Mesenteric fat pad (tissue), 1 donor: ENCODE measurements at regions not wholly inside any gene's neighbourhood (a gene's known extent, or its start where the extent isn't known, plus 50 kb on each side); places are given as distances from the start of the nearest gene placed in this dataset.

Source experiments
- DNase-seq: peaks from one replicate; pipeline ENCODE4 v3.0.0-alpha.2; 2020; ENCODE audit warnings: low spot score
- donor health status: DM: yes; HTN: yes; CAD: no.

- DNase-seq = no peak
These were observed 327.0 kb downstream of the BCL11B start for GRCh38 chr14:98944989-98945388.

- DNase-seq = no peak
These were observed 326.1 kb downstream of the BCL11B start for GRCh38 chr14:98945611-98946570.

DNA sequence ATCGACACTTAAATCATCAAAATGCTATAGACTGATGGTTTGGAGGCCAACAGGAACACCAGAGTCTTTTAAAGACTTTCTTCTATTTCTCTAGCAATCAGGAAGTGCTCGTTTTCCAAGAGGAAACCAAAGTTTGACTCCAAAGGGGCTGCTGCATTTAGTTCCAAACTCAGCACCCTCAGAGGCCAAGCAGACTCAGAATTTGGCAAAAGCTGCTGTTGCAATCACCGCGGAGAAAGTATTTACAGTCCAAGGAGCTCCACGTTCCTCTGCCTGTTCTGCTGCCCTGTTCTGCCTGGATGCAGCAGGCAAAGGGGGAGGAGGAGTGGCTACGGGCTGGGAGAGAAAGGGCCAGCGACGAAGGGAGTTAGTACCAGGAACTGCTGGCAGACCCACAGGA, 325.1 kb downstream of the BCL11B start:
- DNase-seq = no peak

DNA sequence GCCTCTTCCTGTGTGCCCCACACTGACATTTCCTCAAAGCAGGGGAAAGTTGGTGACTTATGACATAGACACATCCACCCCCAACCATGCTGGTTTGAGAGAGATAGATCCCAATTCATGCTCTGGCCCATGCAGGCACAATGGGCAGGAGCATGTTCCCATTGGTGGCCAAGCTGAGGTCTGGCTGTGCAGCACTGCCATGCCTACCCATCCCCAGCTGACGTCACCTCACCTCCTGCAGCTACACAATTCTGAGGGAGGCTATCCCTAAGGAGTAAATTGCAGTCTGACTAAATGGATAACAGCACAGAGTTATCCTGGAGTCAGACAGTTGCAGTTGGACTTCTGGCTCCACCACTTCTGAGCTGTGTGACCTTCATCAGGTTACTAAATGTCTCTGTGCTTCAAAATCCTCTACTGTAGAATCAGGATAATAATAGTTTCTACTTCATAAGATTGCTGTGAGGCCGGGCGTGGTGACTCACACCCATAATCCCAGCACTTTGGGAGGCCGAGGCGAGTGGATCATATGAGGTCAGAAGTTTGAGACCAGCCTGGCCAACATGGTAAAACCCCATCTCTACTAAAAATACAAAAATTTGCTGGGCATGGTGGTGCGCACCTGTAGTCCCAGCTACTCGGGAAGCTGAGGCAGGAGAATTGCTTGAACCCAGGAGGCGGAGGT, 323.9 kb downstream of the BCL11B start:
- no peak for DNase-seq

GRCh38 chr14:98949051-98949450, 322.9 kb downstream of the BCL11B start:
- DNase-seq = no peak

- DNase-seq = no peak
These were observed 322.4 kb downstream of the BCL11B start for GRCh38 chr14:98949481-98950135.

GRCh38 chr14:98950353-98950895, 321.6 kb downstream of the BCL11B start:
- no peak for DNase-seq

DNA sequence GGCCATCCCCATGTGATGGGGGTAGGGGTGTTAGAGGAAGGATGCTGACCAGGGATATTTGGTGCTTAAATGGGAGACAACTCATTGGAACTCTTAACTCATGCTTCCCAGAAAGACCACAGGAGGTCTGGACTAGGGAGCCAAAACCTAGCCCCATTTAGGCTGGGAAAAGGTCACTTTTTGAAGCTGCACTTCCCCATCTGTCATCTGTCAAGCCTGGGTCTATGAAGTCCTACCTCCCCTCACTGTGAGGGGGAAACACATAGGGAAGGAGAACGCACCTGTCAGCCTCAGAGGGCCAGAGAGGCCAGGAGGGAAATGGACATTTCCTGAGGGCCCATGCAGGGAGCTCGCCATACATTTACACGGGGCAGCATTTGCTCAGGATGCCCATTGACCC, 321.0 kb downstream of the BCL11B start:
- no peak for DNase-seq

GRCh38 chr14:98951521-98952152, 320.4 kb downstream of the BCL11B start:
- DNase-seq = no peak

- DNase-seq = no peak
These were observed 319.2 kb downstream of the BCL11B start for GRCh38 chr14:98952593-98953350.

DNA sequence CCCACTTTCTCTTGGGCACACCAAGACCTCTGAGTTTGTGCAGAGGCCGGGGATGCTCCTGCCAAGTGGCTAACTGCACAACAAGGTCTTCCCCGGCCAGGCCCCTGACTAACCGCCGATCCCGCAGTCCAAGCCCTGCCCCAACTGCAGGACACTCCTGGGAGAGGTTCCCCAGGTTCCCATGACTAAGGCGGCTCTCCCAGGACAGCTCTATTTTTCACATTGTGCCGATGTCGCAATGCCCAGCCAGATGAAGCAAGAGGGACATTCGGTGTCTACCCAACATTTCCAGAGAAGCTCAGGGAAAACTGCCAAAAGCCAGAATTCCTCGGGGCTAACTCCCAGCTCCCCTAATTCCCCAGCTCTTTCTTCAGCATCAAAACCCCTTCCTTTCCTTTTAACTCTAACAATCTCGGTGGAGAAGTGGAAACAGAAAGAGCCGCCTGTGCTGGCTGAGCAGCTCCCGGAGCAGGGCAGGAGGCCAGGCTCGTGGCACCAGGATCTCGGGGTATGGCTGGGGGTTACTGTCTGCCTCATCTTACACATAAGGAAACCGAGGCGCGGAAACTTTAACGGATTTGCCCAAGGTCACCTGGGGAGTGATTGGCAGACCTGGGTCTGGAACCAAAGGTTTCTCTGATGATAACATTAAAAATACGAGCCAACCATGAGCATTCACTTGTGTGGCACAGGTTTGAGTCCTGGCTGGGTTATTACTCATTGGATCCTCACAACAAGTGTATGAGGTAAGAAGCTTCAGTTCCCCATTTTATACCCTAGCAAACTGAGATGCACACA, 318.2 kb downstream of the BCL11B start:
- DNase-seq = no peak

GRCh38 chr14:98954349-98955000, 317.5 kb downstream of the BCL11B start:
- DNase-seq = no peak

DNA sequence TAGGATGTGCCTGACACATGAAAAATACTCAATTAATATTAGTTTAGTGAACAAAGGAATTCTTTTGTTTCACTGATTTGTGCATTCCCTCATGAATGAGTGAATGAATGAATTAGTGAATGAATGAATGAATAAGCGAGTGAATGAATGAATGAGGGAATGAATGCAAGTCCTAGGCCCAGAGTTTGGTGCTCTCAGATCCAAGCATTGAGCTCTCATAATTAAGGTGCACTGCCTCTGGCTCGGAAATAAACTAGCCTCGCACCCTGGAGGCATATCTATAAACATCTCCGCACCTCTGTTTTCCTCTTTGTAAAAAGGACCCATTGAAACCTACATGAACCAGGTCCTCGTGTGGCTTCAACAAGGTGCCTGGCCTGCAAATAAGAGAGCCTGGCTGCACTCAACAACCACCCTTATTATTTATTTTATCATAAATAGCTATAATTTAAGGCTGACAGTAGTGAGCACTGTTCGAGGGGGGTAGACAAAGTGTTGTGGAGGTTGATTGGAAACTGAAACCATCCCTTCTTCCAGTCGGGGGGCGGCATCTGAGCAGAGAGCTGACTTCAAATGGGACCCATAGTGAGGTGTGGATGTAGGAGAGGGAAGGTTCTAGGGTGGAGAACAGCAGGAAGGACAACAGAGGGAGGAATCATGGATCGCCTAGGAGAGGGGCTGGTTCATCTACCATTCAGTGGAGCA, 316.8 kb downstream of the BCL11B start:
- no peak for DNase-seq

DNA sequence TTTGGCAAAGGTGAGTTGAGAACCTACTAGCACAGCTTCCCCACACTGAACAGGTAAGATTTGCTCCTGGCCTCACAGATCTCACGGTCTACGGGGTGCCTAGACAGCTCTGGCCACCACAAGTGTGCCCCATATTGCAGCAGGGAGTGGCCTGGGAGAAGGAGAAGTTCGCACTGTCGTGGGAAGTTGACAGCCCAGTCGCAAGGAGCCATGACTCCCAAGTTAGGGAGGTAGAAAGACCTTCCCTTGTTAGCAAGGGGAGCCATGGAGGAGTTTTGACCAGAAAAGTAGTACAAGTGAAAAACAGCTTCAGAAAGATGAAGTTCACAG, 316.3 kb downstream of the BCL11B start:
- no peak for DNase-seq

DNA sequence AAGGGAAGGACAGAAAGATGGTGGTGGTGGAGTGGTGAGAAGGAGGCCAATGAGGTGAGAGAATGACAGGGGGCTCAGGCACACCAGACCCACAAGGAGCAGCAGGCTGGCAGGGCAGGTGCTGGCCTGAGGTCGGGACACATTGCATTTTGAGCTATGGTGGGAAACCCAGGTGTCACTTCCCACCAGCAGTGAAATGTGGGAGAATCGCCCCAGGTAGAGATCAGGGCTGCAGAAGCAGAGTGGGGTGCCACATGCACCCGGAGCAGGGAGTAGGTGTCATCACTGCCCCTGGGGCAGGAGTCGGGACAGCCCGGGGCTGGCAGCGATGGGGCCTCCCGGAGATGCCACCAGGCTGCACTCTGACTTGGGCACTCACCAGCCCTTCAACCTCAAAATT, 315.8 kb downstream of the BCL11B start:
- DNase-seq = no peak

GRCh38 chr14:98956661-98957060, 315.3 kb downstream of the BCL11B start:
- no peak for DNase-seq

DNA sequence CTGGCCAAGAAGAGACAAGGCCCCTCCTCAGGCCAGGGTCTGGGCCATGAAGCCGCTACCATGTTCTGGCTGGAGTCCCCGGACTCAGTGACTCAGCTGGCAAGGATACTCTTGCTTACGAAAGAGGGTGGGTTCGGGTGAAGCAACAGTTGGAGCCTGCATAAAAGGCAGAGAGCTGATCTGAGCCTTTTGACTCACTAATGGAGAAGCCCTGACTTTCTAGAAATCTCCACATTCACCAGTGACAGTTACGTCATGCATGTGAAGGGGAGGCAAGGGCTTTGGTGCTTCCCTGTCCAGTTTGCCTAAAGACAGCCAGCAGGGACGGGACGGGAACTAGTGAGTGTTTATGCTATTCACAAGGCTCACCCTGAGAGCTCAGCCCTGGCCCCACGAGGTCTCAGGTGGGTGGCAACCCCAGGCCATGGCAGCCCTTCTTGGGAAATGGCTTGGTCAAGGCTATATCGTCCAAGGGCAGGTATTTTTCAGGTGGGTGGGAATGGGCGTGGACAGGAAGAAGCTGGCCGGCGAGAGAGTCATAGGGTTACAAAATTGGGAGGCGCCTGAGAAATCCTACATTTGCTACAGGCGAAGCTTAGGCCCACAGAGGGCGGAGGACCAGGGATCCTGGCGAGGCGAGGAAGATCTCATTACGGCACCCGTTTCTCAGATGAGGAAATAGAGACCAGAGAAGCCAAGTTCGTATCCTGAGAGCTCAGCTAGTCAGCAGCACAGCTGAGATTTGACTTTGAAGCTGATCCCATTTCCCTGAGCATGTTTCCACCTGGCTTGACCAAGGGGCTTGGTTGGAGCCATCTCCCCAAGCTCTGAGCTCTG, 314.6 kb downstream of the BCL11B start:
- DNase-seq = no peak
